ENCODE measurements at regions not wholly inside any gene's neighbourhood (a gene's known extent, or its start where the extent isn't known, plus 50 kb on each side); places are given as distances from the start of the nearest gene placed in this dataset.

GRCh38 chr14:65241125-65241752 is 138.9 kb upstream of the MAX start:
- in situ Hi-C loops (cut with MboI; ENCODE audit: low sequenced_read_pairs) = no loop called here
- POLR2A ChIA-PET (ENCODE audit: unreplicated experiment) = no interaction called here
- TF ChIP-seq MAFK (IDR thresholded peaks at IDR 0.05; ENCODE audit: low read depth, low read length) = 0 out of 2 replicates have a peak, but pooled peaks have one; percentile 2
- TF ChIP-seq, protein P1, sequence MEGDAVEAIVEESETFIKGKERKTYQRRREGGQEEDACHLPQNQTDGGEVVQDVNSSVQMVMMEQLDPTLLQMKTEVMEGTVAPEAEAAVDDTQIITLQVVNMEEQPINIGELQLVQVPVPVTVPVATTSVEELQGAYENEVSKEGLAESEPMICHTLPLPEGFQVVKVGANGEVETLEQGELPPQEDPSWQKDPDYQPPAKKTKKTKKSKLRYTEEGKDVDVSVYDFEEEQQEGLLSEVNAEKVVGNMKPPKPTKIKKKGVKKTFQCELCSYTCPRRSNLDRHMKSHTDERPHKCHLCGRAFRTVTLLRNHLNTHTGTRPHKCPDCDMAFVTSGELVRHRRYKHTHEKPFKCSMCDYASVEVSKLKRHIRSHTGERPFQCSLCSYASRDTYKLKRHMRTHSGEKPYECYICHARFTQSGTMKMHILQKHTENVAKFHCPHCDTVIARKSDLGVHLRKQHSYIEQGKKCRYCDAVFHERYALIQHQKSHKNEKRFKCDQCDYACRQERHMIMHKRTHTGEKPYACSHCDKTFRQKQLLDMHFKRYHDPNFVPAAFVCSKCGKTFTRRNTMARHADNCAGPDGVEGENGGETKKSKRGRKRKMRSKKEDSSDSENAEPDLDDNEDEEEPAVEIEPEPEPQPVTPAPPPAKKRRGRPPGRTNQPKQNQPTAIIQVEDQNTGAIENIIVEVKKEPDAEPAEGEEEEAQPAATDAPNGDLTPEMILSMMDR (conservative IDR thresholded peaks at IDR 0.05; ENCODE audit: low read depth, low read length) = no peak
- Histone ChIP-seq H3K79me1 (ENCODE audit: low read depth in 1 of 2, low read length in 2 of 2) (no peaks in the 10 kb centered on the region), H3K9me3 (ENCODE audit: control insufficient read depth, insufficient read depth, low read length) (no peaks in the 10 kb centered on the region), H4K8ac (ENCODE audit: low read depth in 2 of 2, low read length in 2 of 2) (no peak overlapping the region), H3K4me2 (ENCODE audit: low read depth, low read length) (no peak overlapping the region), H3K27ac (ENCODE audit: insufficient read depth, low read length) (no peak overlapping the region), H2AK9ac (replicated peaks; ENCODE audit: low read depth, low read length, poor library complexity) (no peak overlapping the region), H2BK15ac (ENCODE audit: low read depth, low read length) (no peak overlapping the region), H4K91ac (ENCODE audit: insufficient read depth, low read depth, low read length) (no peak overlapping the region), H2AFZ (replicated peaks; ENCODE audit: low read length, poor library complexity) (no peak overlapping the region), H3K4me3 (ENCODE audit: insufficient read depth, low read depth, low read length) (no peak overlapping the region), H3K14ac (replicated peaks; ENCODE audit: low read depth, low read length) (no peak overlapping the region), H3K23ac (ENCODE audit: low read depth, low read length) (no peak overlapping the region), H2AK5ac (ENCODE audit: low read depth, low read length) (peak overlapping the region; percentile 61; the same call in 1 of the 2 replicates), H3K56ac (ENCODE audit: extremely low read depth, insufficient read depth, low read length) (no peak overlapping the region), H2BK120ac (ENCODE audit: low read depth, low read length) (no peak overlapping the region), H3K9me1 (ENCODE audit: insufficient read depth, low read length) (peaks cover 29% of the 10 kb centered on the region), H3K4me1 (ENCODE audit: control insufficient read depth, insufficient read depth, low read length) (peaks cover 28% of the 10 kb centered on the region), H3K27me3 (ENCODE audit: control insufficient read depth, insufficient read depth, low read length) (no peaks in the 10 kb centered on the region), H3K18ac (ENCODE audit: low read depth, low read length) (no peak overlapping the region), H3K9ac (ENCODE audit: low read depth, low read length) (no peak overlapping the region), H2BK20ac (ENCODE audit: low read depth, low read length) (no peak overlapping the region), H3K36me3 (ENCODE audit: control insufficient read depth, insufficient read depth, low read length) (no peaks in the 10 kb centered on the region), H4K5ac (ENCODE audit: low read depth, low read length) (no peak overlapping the region), H4K20me1 (ENCODE audit: insufficient read depth, low read length) (no peaks in the 10 kb centered on the region), H3K4ac (ENCODE audit: low read depth, low read length) (no peak overlapping the region), H2BK5ac (ENCODE audit: low read depth, low read length, poor library complexity, severe bottlenecking) (no peak overlapping the region)
- 85% methylated on average over 4 of the region's 9 CpGs; no CpG with 5 or more reads in 1 of the 2 experiments for WGBS, 2 experiments (ENCODE audit: extremely low coverage in 2 of 2, insufficient read length in 1 of 2)
- no TSS peak for BruUV-seq (replicated peaks)
- intact Hi-C loops (cut with micrococcal nuclease) = no loop called here
- DNase-seq (no peak), ATAC-seq (ENCODE audit: low read depth) (no peak)
- dilution Hi-C loops (cut with HindIII; ENCODE audit: low sequenced_read_pairs, unreplicated experiment) = no loop called here
- CTCF ChIA-PET = no interaction called here

Measured in IMR-90 (cell line).